HG03103 (cell line): ENCODE measurements at regions not wholly inside any gene's neighbourhood (a gene's known extent, or its start where the extent isn't known, plus 50 kb on each side); places are given as distances from the start of the nearest gene placed in this dataset.
A peak's percentile ranks its signal among the peaks of the same experiment; 100 is the strongest.

Experiments
- ATAC-seq: cut with Tn5 transposase; IDR thresholded peaks from one replicate; pipeline ENCODE4 v1.9.1; 2021; ENCODE audit warnings: low read depth; ENCODE audit not compliant: unreplicated experiment

- ATAC-seq, result peak; percentile 67
Observed at GRCh38 chr11:128367573-128367972, 219.8 kb downstream of the ETS1 start.

- no peak for ATAC-seq
Observed at GRCh38 chr11:128365044-128365443, 222.3 kb downstream of the ETS1 start.

GRCh38 chr11:128361451-128362020 lies 225.8 kb downstream of the ETS1 start:
- no peak for ATAC-seq

GRCh38 chr11:128359515-128359914 lies 227.8 kb downstream of the ETS1 start:
- ATAC-seq, result no peak

GRCh38 chr11:128357073-128357472 lies 230.3 kb downstream of the ETS1 start:
- ATAC-seq, result no peak

GRCh38 chr11:128355558-128355957 lies 231.8 kb downstream of the ETS1 start:
- no peak for ATAC-seq

- no peak for ATAC-seq
Observed at GRCh38 chr11:128354476-128354875, 232.9 kb downstream of the ETS1 start.

- ATAC-seq, result no peak
Observed at GRCh38 chr11:128351168-128351567, 236.2 kb downstream of the ETS1 start.

GRCh38 chr11:128349650-128350299 lies 237.6 kb downstream of the ETS1 start:
- no peak for ATAC-seq

- no peak for ATAC-seq
Observed at GRCh38 chr11:128346804-128347203, 240.6 kb downstream of the ETS1 start.

- no peak for ATAC-seq
Observed at GRCh38 chr11:128345316-128345715, 242.0 kb downstream of the ETS1 start.

- no peak for ATAC-seq
Observed at GRCh38 chr11:128343870-128344269, 243.5 kb downstream of the ETS1 start.

GRCh38 chr11:128343135-128343514 lies 244.2 kb downstream of the ETS1 start:
- peak; percentile 20 for ATAC-seq

GRCh38 chr11:128342511-128343134 lies 244.7 kb downstream of the ETS1 start:
- ATAC-seq, result peak; percentile 88

- ATAC-seq, result no peak
Observed at GRCh38 chr11:128341280-128342248, 245.8 kb downstream of the ETS1 start.

- no peak for ATAC-seq
Observed at GRCh38 chr11:128339792-128340191, 247.6 kb downstream of the ETS1 start.

- ATAC-seq, result no peak
Observed at GRCh38 chr11:128338811-128339210, 248.5 kb downstream of the ETS1 start.

- ATAC-seq, result no peak
Observed at GRCh38 chr11:128336203-128336602, 251.2 kb downstream of the ETS1 start.

- ATAC-seq, result no peak
Observed at GRCh38 chr11:128335729-128336128, 251.6 kb downstream of the ETS1 start.

- ATAC-seq, result no peak
Observed at GRCh38 chr11:128334311-128335044, 252.9 kb downstream of the ETS1 start.
